ENCODE measurements at regions not wholly inside any gene's neighbourhood (a gene's known extent, or its start where the extent isn't known, plus 50 kb on each side); places are given as distances from the start of the nearest gene placed in this dataset.

GRCh38 chr7:32357535-32358277 is 132.5 kb downstream of the LSM5 start:
- H3K27ac ChIP-seq (ENCODE audit: low read depth in 2 of 2, low read length in 2 of 2) = no peak overlapping the region
- peaks cover 0 to 3% of the 10 kb centered on the region in 2 donors for H3K27me3 ChIP-seq (ENCODE audit: control insufficient read depth in 2 of 2, insufficient read depth in 2 of 2, low read length in 2 of 2)
- H3K36me3 ChIP-seq (ENCODE audit: control insufficient read depth in 2 of 2, insufficient read depth in 2 of 2, low read length in 2 of 2) = no peaks in the 10 kb centered on the region
- H3K9ac ChIP-seq (ENCODE audit: low read depth in 1 of 2, low read length in 2 of 2) = no peak overlapping the region
- no peaks in the 10 kb centered on the region for H3K4me1 ChIP-seq (ENCODE audit: control insufficient read depth in 2 of 2, insufficient read depth in 2 of 2, low read length in 2 of 2)
- H3K4me3 ChIP-seq (ENCODE audit: low read length in 2 of 2) = no peak overlapping the region
- no peaks in the 10 kb centered on the region for H3K9me3 ChIP-seq (ENCODE audit: control insufficient read depth in 2 of 2, low read length in 2 of 2)

DNA sequence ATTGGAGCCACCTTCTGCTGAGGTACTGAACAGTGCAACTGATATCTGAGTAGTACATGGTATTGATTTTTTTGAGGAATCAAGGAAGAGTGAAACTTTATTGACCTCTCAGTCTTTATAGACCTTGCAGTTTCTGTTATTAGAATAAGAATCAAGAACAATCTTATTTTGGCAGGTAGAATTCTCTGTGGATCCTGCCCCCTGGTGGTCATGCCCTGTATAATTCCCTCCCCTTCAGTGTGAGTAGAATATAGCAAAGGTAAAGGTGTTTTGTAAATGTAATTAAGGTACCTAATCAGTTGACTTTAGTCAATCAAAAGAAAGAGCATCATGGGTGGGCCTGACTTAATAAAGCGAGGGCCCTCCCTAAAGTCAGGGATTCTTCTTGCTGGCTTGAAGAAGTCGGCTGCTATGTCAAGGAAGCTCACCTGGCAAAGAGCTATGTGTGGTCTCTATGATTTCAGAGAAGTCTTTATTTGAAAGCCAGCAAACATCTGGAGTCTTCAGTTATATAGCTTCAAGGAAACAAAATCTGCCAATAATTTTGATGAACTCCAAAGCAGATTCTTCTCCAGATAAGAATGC is 142.8 kb downstream of the LSM5 start:
- H3K27ac ChIP-seq (ENCODE audit: low read depth in 2 of 2, low read length in 2 of 2) = no peak overlapping the region
- no peak overlapping the region for H3K4me3 ChIP-seq (ENCODE audit: low read length in 2 of 2)
- H3K9me3 ChIP-seq (ENCODE audit: control insufficient read depth in 2 of 2, low read length in 2 of 2) = no peaks in the 10 kb centered on the region
- no peaks in the 10 kb centered on the region for H3K4me1 ChIP-seq (ENCODE audit: control insufficient read depth in 2 of 2, insufficient read depth in 2 of 2, low read length in 2 of 2)
- H3K36me3 ChIP-seq (ENCODE audit: control insufficient read depth in 2 of 2, insufficient read depth in 2 of 2, low read length in 2 of 2) = no peaks in the 10 kb centered on the region
- H3K27me3 ChIP-seq (ENCODE audit: control insufficient read depth in 2 of 2, insufficient read depth in 2 of 2, low read length in 2 of 2) = no peaks in the 10 kb centered on the region
- H3K9ac ChIP-seq (ENCODE audit: low read depth in 1 of 2, low read length in 2 of 2) = no peak overlapping the region

GRCh38 chr7:32346253-32346652 is 143.9 kb downstream of the LSM5 start:
- Histone ChIP-seq H3K36me3 (ENCODE audit: control insufficient read depth in 2 of 2, insufficient read depth in 2 of 2, low read length in 2 of 2) (no peaks in the 10 kb centered on the region), H3K4me1 (ENCODE audit: control insufficient read depth in 2 of 2, insufficient read depth in 2 of 2, low read length in 2 of 2) (no peaks in the 10 kb centered on the region), H3K9ac (ENCODE audit: low read depth in 1 of 2, low read length in 2 of 2) (no peak overlapping the region), H3K27me3 (ENCODE audit: control insufficient read depth in 2 of 2, insufficient read depth in 2 of 2, low read length in 2 of 2) (no peaks in the 10 kb centered on the region), H3K27ac (ENCODE audit: low read depth in 2 of 2, low read length in 2 of 2) (no peak overlapping the region), H3K4me3 (ENCODE audit: low read length in 2 of 2) (no peak overlapping the region), H3K9me3 (ENCODE audit: control insufficient read depth in 2 of 2, low read length in 2 of 2) (no peaks in the 10 kb centered on the region)

DNA sequence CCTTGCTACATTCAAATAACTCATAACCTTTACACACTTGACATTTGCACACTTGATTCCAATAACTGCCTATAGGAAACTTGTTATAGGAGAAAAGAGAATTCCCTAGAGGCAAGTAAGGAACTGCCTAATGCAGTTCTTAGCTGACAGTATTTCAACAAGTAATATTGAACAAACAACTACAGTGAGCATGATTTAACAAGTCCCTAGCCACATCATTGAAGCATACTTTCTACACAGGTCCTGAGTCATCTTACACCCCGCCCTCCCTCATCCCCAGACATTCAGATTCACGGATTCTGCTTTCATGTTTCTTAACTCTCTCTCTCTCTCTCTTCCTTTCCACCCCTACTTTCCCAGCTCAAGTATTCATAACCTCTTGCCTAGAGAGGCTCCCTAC is 153.5 kb downstream of the LSM5 start:
- Histone ChIP-seq H3K27me3 (ENCODE audit: control insufficient read depth in 2 of 2, insufficient read depth in 2 of 2, low read length in 2 of 2) (no peaks in the 10 kb centered on the region), H3K36me3 (ENCODE audit: control insufficient read depth in 2 of 2, insufficient read depth in 2 of 2, low read length in 2 of 2) (no peaks in the 10 kb centered on the region), H3K9me3 (ENCODE audit: control insufficient read depth in 2 of 2, low read length in 2 of 2) (no peaks in the 10 kb centered on the region), H3K4me1 (ENCODE audit: control insufficient read depth in 2 of 2, insufficient read depth in 2 of 2, low read length in 2 of 2) (no peaks in the 10 kb centered on the region), H3K27ac (ENCODE audit: low read depth in 2 of 2, low read length in 2 of 2) (no peak overlapping the region), H3K9ac (ENCODE audit: low read depth in 1 of 2, low read length in 2 of 2) (no peak overlapping the region), H3K4me3 (ENCODE audit: low read length in 2 of 2) (no peak overlapping the region)

DNA sequence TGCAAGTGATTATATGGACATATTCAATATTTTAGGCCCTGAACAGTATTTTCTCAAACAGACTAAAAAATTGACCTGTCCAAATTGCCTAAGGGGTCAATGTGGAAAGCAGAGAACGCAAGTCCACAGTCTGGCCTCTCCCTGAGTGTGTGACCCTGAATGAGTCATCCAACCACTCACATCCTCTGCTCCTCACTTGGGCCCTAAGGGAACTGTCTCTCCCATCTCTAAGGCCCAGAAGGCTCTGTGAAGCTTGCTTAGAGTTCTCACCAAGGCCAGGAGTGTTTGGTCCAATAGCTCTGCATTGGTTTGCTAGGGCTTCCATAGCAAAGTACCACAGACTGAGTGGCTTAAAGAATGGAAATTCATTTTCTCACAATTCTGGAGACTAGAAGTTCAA is 155.1 kb downstream of the LSM5 start:
- no peaks in the 10 kb centered on the region for H3K4me1 ChIP-seq (ENCODE audit: control insufficient read depth in 2 of 2, insufficient read depth in 2 of 2, low read length in 2 of 2)
- H3K9me3 ChIP-seq (ENCODE audit: control insufficient read depth in 2 of 2, low read length in 2 of 2) = no peaks in the 10 kb centered on the region
- H3K36me3 ChIP-seq (ENCODE audit: control insufficient read depth in 2 of 2, insufficient read depth in 2 of 2, low read length in 2 of 2) = no peaks in the 10 kb centered on the region
- no peak overlapping the region for H3K27ac ChIP-seq (ENCODE audit: low read depth in 2 of 2, low read length in 2 of 2)
- H3K4me3 ChIP-seq (ENCODE audit: low read length in 2 of 2) = no peak overlapping the region
- H3K9ac ChIP-seq (ENCODE audit: low read depth in 1 of 2, low read length in 2 of 2) = no peak overlapping the region
- H3K27me3 ChIP-seq (ENCODE audit: control insufficient read depth in 2 of 2, insufficient read depth in 2 of 2, low read length in 2 of 2) = no peaks in the 10 kb centered on the region

- Histone ChIP-seq H3K9ac (ENCODE audit: low read depth in 1 of 2, low read length in 2 of 2) (no peak overlapping the region), H3K4me1 (ENCODE audit: control insufficient read depth in 2 of 2, insufficient read depth in 2 of 2, low read length in 2 of 2) (no peaks in the 10 kb centered on the region), H3K27ac (ENCODE audit: low read depth in 2 of 2, low read length in 2 of 2) (no peak overlapping the region), H3K36me3 (ENCODE audit: control insufficient read depth in 2 of 2, insufficient read depth in 2 of 2, low read length in 2 of 2) (no peaks in the 10 kb centered on the region), H3K27me3 (ENCODE audit: control insufficient read depth in 2 of 2, insufficient read depth in 2 of 2, low read length in 2 of 2) (no peaks in the 10 kb centered on the region), H3K4me3 (ENCODE audit: low read length in 2 of 2) (no peak overlapping the region), H3K9me3 (ENCODE audit: control insufficient read depth in 2 of 2, low read length in 2 of 2) (no peaks in the 10 kb centered on the region)
Measured at GRCh38 chr7:32330602-32331001, 159.6 kb downstream of the LSM5 start.

- no peaks in the 10 kb centered on the region for H3K27me3 ChIP-seq (ENCODE audit: control insufficient read depth in 2 of 2, insufficient read depth in 2 of 2, low read length in 2 of 2)
- H3K9ac ChIP-seq (ENCODE audit: low read depth in 1 of 2, low read length in 2 of 2) = no peak overlapping the region
- no peaks in the 10 kb centered on the region for H3K9me3 ChIP-seq (ENCODE audit: control insufficient read depth in 2 of 2, low read length in 2 of 2)
- no peak overlapping the region for H3K27ac ChIP-seq (ENCODE audit: low read depth in 2 of 2, low read length in 2 of 2)
- no peaks in the 10 kb centered on the region for H3K4me1 ChIP-seq (ENCODE audit: control insufficient read depth in 2 of 2, insufficient read depth in 2 of 2, low read length in 2 of 2)
- H3K36me3 ChIP-seq (ENCODE audit: control insufficient read depth in 2 of 2, insufficient read depth in 2 of 2, low read length in 2 of 2) = no peaks in the 10 kb centered on the region
- H3K4me3 ChIP-seq (ENCODE audit: low read length in 2 of 2) = no peak overlapping the region
Measured at GRCh38 chr7:32326078-32326477, 164.1 kb downstream of the LSM5 start.

DNA sequence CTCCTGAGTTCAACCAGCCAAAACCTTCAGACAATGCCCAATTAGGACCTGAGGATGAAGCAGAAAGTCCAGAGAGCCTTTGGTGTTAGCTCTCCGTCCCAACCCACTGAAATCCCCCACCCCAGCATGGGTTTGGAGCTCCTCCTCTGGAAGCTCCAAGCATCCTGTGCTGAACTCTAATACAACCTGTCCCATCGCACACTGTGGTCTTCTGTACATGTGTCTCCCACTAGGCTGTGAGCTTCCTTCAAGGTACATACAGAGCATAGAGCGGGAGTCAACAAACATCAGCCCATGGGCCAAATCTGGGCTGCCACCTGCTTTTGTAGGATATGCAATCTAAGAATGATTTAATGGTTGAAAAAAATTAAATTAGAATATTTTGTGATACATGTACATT is 166.5 kb downstream of the LSM5 start:
- Histone ChIP-seq H3K9ac (ENCODE audit: low read depth in 1 of 2, low read length in 2 of 2) (no peak overlapping the region), H3K36me3 (ENCODE audit: control insufficient read depth in 2 of 2, insufficient read depth in 2 of 2, low read length in 2 of 2) (no peaks in the 10 kb centered on the region), H3K27me3 (ENCODE audit: control insufficient read depth in 2 of 2, insufficient read depth in 2 of 2, low read length in 2 of 2) (peaks cover 0 to 4% of the 10 kb centered on the region in 2 donors), H3K4me1 (ENCODE audit: control insufficient read depth in 2 of 2, insufficient read depth in 2 of 2, low read length in 2 of 2) (no peaks in the 10 kb centered on the region), H3K4me3 (ENCODE audit: low read length in 2 of 2) (no peak overlapping the region), H3K27ac (ENCODE audit: low read depth in 2 of 2, low read length in 2 of 2) (no peak overlapping the region), H3K9me3 (ENCODE audit: control insufficient read depth in 2 of 2, low read length in 2 of 2) (no peaks in the 10 kb centered on the region)

- Histone ChIP-seq H3K4me1 (ENCODE audit: control insufficient read depth in 2 of 2, insufficient read depth in 2 of 2, low read length in 2 of 2) (no peaks in the 10 kb centered on the region), H3K27ac (ENCODE audit: low read depth in 2 of 2, low read length in 2 of 2) (no peak overlapping the region), H3K27me3 (ENCODE audit: control insufficient read depth in 2 of 2, insufficient read depth in 2 of 2, low read length in 2 of 2) (peaks cover 0 to 5% of the 10 kb centered on the region in 2 donors), H3K36me3 (ENCODE audit: control insufficient read depth in 2 of 2, insufficient read depth in 2 of 2, low read length in 2 of 2) (no peaks in the 10 kb centered on the region), H3K9ac (ENCODE audit: low read depth in 1 of 2, low read length in 2 of 2) (no peak overlapping the region), H3K9me3 (ENCODE audit: control insufficient read depth in 2 of 2, low read length in 2 of 2) (no peaks in the 10 kb centered on the region), H3K4me3 (ENCODE audit: low read length in 2 of 2) (no peak overlapping the region)
Measured at GRCh38 chr7:32319012-32319382, 171.2 kb downstream of the LSM5 start.

DNA sequence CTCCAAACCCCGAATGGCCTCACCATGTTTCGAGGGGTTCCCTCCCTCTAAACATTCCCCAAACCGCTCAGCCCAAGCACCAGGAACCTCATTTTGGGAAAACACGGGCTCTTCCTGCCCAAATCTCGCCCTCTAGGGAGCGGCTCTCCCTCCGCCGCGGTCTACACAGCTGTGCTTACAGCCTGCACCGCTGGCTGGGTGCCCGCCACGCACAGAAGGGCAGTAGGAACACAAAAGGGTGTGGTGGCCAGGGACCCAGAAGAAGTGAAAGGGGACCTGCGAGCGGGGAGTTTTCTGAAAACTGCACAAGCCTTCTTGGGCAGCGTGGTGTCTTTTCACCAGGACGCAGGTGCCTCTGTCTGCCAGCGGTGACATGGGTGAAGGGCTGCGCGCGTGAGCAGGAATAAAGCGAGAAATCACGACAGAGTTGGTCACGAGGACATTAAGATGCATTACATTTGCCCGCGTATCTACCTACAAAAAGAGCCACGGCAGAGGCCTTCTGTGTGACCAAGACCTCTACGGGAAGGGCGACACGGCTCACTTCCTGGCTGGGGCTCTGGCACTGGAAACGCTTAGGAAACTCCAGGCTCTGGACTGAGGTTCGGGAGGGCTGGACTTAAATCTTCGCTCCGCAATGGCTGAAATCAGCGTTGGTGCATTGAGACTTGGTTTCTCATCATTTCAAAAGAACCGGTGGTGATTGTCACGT is 171.7 kb downstream of the LSM5 start:
- Histone ChIP-seq H3K36me3 (ENCODE audit: control insufficient read depth in 2 of 2, insufficient read depth in 2 of 2, low read length in 2 of 2) (no peaks in the 10 kb centered on the region), H3K9ac (ENCODE audit: low read depth in 1 of 2, low read length in 2 of 2) (no peak overlapping the region), H3K4me3 (ENCODE audit: low read length in 2 of 2) (no peak overlapping the region), H3K9me3 (ENCODE audit: control insufficient read depth in 2 of 2, low read length in 2 of 2) (no peaks in the 10 kb centered on the region), H3K4me1 (ENCODE audit: control insufficient read depth in 2 of 2, insufficient read depth in 2 of 2, low read length in 2 of 2) (no peaks in the 10 kb centered on the region), H3K27me3 (ENCODE audit: control insufficient read depth in 2 of 2, insufficient read depth in 2 of 2, low read length in 2 of 2) (peaks cover 0 to 5% of the 10 kb centered on the region in 2 donors), H3K27ac (ENCODE audit: low read depth in 2 of 2, low read length in 2 of 2) (no peak overlapping the region)
